Hepatocyte (in vitro differentiated cells): ENCODE measurements at regions not wholly inside any gene's neighbourhood (a gene's known extent, or its start where the extent isn't known, plus 50 kb on each side); places are given as distances from the start of the nearest gene placed in this dataset.

Experiments
- CTCF ChIP-seq: fragments of 200-600 bp; sonication (generic); IDR thresholded peaks from 2 replicates; pipeline ENCODE4 v1.5.1; 2016; ENCODE audit warnings: antibody characterized with exemption, mild to moderate bottlenecking; ENCODE audit not compliant: poor library complexity
- EZH2 ChIP-seq: fragments of 200-600 bp; sonication (generic); IDR thresholded peaks from 2 replicates; pipeline ENCODE4 v1.6.1; 2016; ENCODE audit warnings: antibody characterized with exemption, mild to moderate bottlenecking, borderline replicate concordance
- EZH2phosphoT487 ChIP-seq: fragments of 200-600 bp; sonication (generic); IDR thresholded peaks from one replicate; pipeline ENCODE4 v1.6.1; 2018; ENCODE audit warnings: antibody characterized with exemption, mild to moderate bottlenecking, low read depth, moderate library complexity; ENCODE audit not compliant: unreplicated experiment, severe bottlenecking

- TF ChIP-seq CTCF (no peak), EZH2 (no peak), EZH2phosphoT487 (no peak)
Observed at GRCh38 chr17:5745111-5745813, 161.0 kb upstream of the NLRP1 start.
